ENCODE measurements at regions not wholly inside any gene's neighbourhood (a gene's known extent, or its start where the extent isn't known, plus 50 kb on each side); places are given as distances from the start of the nearest gene placed in this dataset.

DNA sequence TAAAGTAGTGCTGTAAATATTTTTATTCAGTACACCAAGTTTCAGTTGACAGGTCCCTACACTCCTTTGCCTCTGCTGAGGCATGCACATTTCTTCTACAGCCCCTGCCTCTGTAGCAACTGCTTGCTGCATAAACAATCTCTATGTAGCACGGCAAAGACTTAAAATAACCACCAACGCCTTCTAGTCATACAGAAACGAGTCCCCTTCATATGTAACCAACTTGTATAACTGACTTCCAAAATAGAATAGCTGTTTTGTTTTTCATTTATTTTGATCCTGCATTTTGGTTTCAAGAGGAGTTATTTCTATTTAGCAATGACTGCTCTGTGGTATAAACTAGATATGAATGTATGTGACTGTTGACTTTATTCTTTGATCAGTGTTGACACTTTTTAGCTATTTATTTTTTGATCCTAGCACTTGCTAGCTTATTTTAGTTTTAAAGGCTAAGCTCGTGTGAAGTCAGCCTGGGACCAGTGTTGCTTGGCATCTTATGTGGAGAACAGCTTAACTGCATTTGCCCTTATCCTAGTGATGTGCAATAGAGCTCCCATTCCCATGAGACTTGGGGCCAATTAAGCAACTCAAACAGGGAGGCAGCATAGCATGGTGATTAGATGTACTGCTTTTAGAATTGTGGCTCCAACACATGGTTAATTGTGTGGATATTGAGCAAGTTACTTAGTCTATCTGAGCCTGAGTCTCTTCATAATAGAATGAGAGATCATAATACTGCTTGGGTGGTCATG lies 79.6 kb downstream of the HRH4 start:
- TF ChIP-seq POLR2AphosphoS5 (IDR thresholded peaks at IDR 0.05; ENCODE audit: low read depth, low read length) (no peak), POLR2A (IDR thresholded peaks at IDR 0.05; ENCODE audit: low read depth, low read length) (no peak)
